Left lung (tissue), 4 donors: ENCODE measurements at regions not wholly inside any gene's neighbourhood (a gene's known extent, or its start where the extent isn't known, plus 50 kb on each side); places are given as distances from the start of the nearest gene placed in this dataset.
"Not testable (repeated sequence)": the region's sequence is repeated elsewhere in the genome, so short reads cannot be mapped to it uniquely, and the experiment has no call there.

Source experiments
- ATAC-seq: fragments of 200-7000 bp; cut with Tn5 transposase; one replicate; pipeline ENCODE4 v1.9.1; 2020; ENCODE audit warnings: moderate library complexity
- DNase-seq, 4 donors: peaks; one replicate each; pipeline ENCODE4 v3.0.0-alpha.2; 2013 to 2020
- H3K27ac ChIP-seq, 2 donors: fragments of 200-600 bp; sonication (generic) in 1 of 2; one replicate each; pipeline versions ENCODE4 v1.5.0 to v1.8.0; 2020 to 2021
- H3K27me3 ChIP-seq, 2 donors: fragments of 200-600 bp; sonication (generic) in 1 of 2; one replicate each; pipeline versions ENCODE4 v1.5.0 to v1.8.0; 2020 to 2021
- H3K36me3 ChIP-seq, 2 donors: fragments of 200-600 bp; sonication (generic) in 1 of 2; one replicate each; pipeline versions ENCODE4 v1.5.0 to v1.8.0; 2020 to 2021
- H3K4me1 ChIP-seq, 2 donors: fragments of 200-600 bp; one replicate each; pipeline ENCODE4 v1.8.0; 2021
- H3K4me3 ChIP-seq, 2 donors: fragments of 200-600 bp; sonication (generic) in 1 of 2; one replicate each; pipeline versions ENCODE4 v1.5.0 to v1.8.0; 2020 to 2021; ENCODE audit warnings: mild to moderate bottlenecking in 1 of 2
- H3K9me3 ChIP-seq, 2 donors: fragments of 200-600 bp; sonication (generic) in 1 of 2; one replicate each; pipeline versions ENCODE4 v1.5.0 to v1.8.0; 2020 to 2021
- CTCF ChIP-seq, 2 donors: fragments of 200-600 bp; sonication (generic) in 1 of 2; IDR thresholded peaks; one replicate each; pipeline versions ENCODE4 v1.5.0 to v1.8.0; 2021; ENCODE audit warnings: antibody characterized with exemption in 2 of 2
- intact Hi-C, 2 donors: fragments of 100-400 bp; cut with DNase I; formaldehyde crosslinking; loops; one replicate each; pipeline versions ENCODE4 v1.11.2 to v1.14.2; 2022
- donor health status: DM: no; HTN: yes; CAD: no.
- donor health status: DM: no; HTN: no; CAD: no.

- Histone ChIP-seq H3K4me3 (no peak overlapping the region), H3K27ac (no peak overlapping the region), H3K4me1 (no peaks in the 10 kb centered on the region), H3K9me3 (no peaks in the 10 kb centered on the region), H3K36me3 (no peaks in the 10 kb centered on the region), H3K27me3 (no peaks in the 10 kb centered on the region)
- no peak for ATAC-seq
- DNase-seq: no peak
- intact Hi-C loops: no loop called here
- TF ChIP-seq CTCF (IDR thresholded peaks at IDR 0.05): no peak
These were observed 94.6 kb downstream of the APOB start for GRCh38 chr2:20949256-20949655.

GRCh38 chr2:20946468-20946867, 97.4 kb downstream of the APOB start:
- no peak for TF ChIP-seq CTCF (IDR thresholded peaks at IDR 0.05)
- no peak for ATAC-seq

GRCh38 chr2:20943721-20944120, 100.2 kb downstream of the APOB start:
- H3K9me3 ChIP-seq, H3K27me3 ChIP-seq, H3K27ac ChIP-seq, ATAC-seq, H3K4me1 ChIP-seq, intact Hi-C loops, H3K4me3 ChIP-seq, H3K36me3 ChIP-seq, DNase-seq: not testable (repeated sequence)

More at GRCh38 chr2:20946468-20946867, 97.4 kb downstream of the APOB start:
- no peaks in the 10 kb centered on the region for H3K27me3 ChIP-seq
- intact Hi-C loops: no loop called here
- no peaks in the 10 kb centered on the region for H3K4me1 ChIP-seq
- no peak overlapping the region for H3K4me3 ChIP-seq
- H3K27ac ChIP-seq: no peak overlapping the region
- H3K9me3 ChIP-seq: no peaks in the 10 kb centered on the region
- DNase-seq: no peak
- H3K36me3 ChIP-seq: no peaks in the 10 kb centered on the region

GRCh38 chr2:20942646-20943125, 101.2 kb downstream of the APOB start:
- no peaks in the 10 kb centered on the region for H3K27me3 ChIP-seq
- no peak overlapping the region for H3K4me3 ChIP-seq
- no peaks in the 10 kb centered on the region for H3K36me3 ChIP-seq
- H3K27ac ChIP-seq: no peak overlapping the region
- H3K9me3 ChIP-seq: no peaks in the 10 kb centered on the region
- ATAC-seq: no peak
- no peak for DNase-seq
- H3K4me1 ChIP-seq: no peaks in the 10 kb centered on the region
- intact Hi-C loops: no loop called here
- no peak for TF ChIP-seq CTCF (IDR thresholded peaks at IDR 0.05)

GRCh38 chr2:20940856-20941255, 103.0 kb downstream of the APOB start:
- DNase-seq (no peak), ATAC-seq (no peak)
- Histone ChIP-seq H3K4me3 (no peak overlapping the region), H3K27ac (no peak overlapping the region), H3K9me3 (no peaks in the 10 kb centered on the region), H3K4me1 (no peaks in the 10 kb centered on the region), H3K27me3 (no peaks in the 10 kb centered on the region), H3K36me3 (no peaks in the 10 kb centered on the region)
- no peak for TF ChIP-seq CTCF (IDR thresholded peaks at IDR 0.05)
- intact Hi-C loops: no loop called here
